ENCODE measurements at regions not wholly inside any gene's neighbourhood (a gene's known extent, or its start where the extent isn't known, plus 50 kb on each side); places are given as distances from the start of the nearest gene placed in this dataset.

DNA sequence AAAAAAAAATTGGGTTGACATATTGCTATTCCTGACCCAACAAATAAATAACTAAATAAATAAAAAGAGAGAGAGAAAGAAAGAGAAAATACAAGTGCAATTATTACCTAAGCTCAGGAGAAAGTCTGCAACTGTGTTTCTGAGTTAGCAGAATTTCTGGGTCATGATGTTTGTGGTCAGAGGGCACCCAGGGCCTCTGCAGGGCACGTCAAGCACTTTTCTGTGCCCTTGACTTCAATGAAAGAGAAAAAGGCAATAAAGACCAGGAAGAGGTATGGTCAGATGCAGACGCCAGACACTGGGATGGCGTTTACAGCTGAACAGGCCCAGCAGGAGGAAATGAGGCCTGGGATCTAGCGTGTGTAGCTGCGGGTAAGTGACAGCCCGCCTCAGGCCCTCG is 160.9 kb upstream of the GDF10 start (continued):
- TF ChIP-seq, protein P1, sequence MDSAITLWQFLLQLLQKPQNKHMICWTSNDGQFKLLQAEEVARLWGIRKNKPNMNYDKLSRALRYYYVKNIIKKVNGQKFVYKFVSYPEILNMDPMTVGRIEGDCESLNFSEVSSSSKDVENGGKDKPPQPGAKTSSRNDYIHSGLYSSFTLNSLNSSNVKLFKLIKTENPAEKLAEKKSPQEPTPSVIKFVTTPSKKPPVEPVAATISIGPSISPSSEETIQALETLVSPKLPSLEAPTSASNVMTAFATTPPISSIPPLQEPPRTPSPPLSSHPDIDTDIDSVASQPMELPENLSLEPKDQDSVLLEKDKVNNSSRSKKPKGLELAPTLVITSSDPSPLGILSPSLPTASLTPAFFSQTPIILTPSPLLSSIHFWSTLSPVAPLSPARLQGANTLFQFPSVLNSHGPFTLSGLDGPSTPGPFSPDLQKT (IDR thresholded peaks at IDR 0.05; ENCODE audit: borderline replicate concordance, low read depth, low read length): no peak
- no peak for TF ChIP-seq HOXD13 (CRISPR knock-in tag; IDR thresholded peaks at IDR 0.05; ENCODE audit: borderline replicate concordance)
- no peak for TF ChIP-seq TCF7L2 (IDR thresholded peaks at IDR 0.05; ENCODE audit: borderline replicate concordance, low read depth, low read length)
- TF ChIP-seq ZNF341 (tag by site-specific recombination; IDR thresholded peaks at IDR 0.05; ENCODE audit: low read depth): no peak
- TF ChIP-seq ZNF214 (tag by site-specific recombination; IDR thresholded peaks at IDR 0.05; ENCODE audit: borderline replicate concordance): no peak
- no peak for TF ChIP-seq ZNF16 (tag by site-specific recombination; IDR thresholded peaks at IDR 0.05; ENCODE audit: low read depth)
- no peak for TF ChIP-seq ZNF707 (tag by site-specific recombination; IDR thresholded peaks at IDR 0.05)
- no peak for TF ChIP-seq REPIN1 (tag by site-specific recombination; IDR thresholded peaks at IDR 0.05; ENCODE audit: low read depth)
- TF ChIP-seq, protein P2, sequence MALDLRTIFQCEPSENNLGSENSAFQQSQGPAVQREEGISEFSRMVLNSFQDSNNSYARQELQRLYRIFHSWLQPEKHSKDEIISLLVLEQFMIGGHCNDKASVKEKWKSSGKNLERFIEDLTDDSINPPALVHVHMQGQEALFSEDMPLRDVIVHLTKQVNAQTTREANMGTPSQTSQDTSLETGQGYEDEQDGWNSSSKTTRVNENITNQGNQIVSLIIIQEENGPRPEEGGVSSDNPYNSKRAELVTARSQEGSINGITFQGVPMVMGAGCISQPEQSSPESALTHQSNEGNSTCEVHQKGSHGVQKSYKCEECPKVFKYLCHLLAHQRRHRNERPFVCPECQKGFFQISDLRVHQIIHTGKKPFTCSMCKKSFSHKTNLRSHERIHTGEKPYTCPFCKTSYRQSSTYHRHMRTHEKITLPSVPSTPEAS (tag by site-specific recombination; IDR thresholded peaks at IDR 0.05): no peak
- no peak for TF ChIP-seq ZNF354C (tag by site-specific recombination; IDR thresholded peaks at IDR 0.05; ENCODE audit: borderline replicate concordance, low read depth)

DNA sequence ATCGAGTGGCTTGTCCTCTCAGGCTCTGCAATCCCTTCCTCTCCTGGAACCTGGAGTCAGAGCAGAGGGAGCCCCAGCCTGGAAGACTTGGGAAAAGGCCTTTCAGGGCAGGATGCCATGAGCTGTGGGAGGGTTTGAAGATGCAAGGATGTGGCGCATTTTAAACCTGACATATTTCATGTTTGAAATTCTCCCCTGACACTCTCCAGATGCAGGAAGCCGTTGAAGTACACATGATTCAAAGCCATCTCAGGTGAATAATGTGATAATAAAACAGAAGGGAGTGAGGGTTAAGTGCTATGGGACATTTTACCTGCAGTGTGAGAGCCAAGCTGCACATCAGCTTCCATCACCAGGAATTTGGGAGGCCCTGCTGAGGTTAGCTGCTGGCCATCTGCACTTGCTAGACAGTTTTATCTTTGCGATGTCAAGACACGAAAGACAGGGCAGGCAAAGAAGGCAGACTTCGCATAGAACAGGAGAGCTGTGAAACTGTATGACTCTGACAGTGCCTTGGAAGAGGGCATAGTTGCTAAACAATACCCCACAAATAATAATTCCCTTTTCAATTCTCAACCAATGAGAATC is 159.1 kb upstream of the GDF10 start:
- TF ChIP-seq ZNF350 (tag by site-specific recombination; IDR thresholded peaks at IDR 0.05): no peak
- no peaks in the 10 kb centered on the region for H3K9me3 ChIP-seq (ENCODE audit: control insufficient read depth, insufficient read depth, low read depth, low read length)
- H3K36me3 ChIP-seq (ENCODE audit: control insufficient read depth in 2 of 2, insufficient read depth in 1 of 2, low read length in 2 of 2): no peaks in the 10 kb centered on the region
- ChIA-PET CTCF (no interaction called here), POLR2A (no interaction called here)
- no peak overlapping the region for H3K27ac ChIP-seq (ENCODE audit: extremely low read depth, low read depth, low read length)
- H3K4me3 ChIP-seq (ENCODE audit: low read depth, low read length): no peak overlapping the region
- no peaks in the 10 kb centered on the region for H3K4me1 ChIP-seq (ENCODE audit: control insufficient read depth, insufficient read depth, low read length)

DNA sequence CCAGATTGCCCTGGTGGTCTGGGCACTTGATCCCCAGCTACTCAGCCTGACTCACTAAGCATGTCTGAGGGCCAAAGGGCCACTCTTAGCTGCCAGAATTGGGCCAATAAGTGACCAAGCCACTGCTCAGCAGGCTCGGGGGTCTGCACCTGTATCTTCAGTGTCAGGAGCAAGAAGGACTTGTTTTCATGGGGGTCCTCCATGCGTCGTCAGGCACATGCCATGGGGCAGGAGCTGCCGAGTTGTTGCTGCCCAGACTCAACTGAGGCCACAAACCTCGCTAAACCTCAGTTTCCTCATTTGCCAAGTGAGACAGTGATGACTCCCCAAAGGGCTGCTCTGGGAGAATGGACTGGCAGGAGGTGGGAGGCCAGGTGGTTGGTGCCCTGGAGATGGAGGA is 158.6 kb upstream of the GDF10 start:
- no peaks in the 10 kb centered on the region for H3K4me1 ChIP-seq (ENCODE audit: control insufficient read depth, insufficient read depth, low read length)
- no peaks in the 10 kb centered on the region for H3K9me3 ChIP-seq (ENCODE audit: control insufficient read depth, insufficient read depth, low read depth, low read length)
- ChIA-PET CTCF (no interaction called here), POLR2A (no interaction called here)
- H3K36me3 ChIP-seq (ENCODE audit: control insufficient read depth in 2 of 2, insufficient read depth in 1 of 2, low read length in 2 of 2): no peaks in the 10 kb centered on the region
- H3K27ac ChIP-seq (ENCODE audit: extremely low read depth, low read depth, low read length): no peak overlapping the region
- no peak overlapping the region for H3K4me3 ChIP-seq (ENCODE audit: low read depth, low read length)
- TF ChIP-seq ZNF433 (tag by site-specific recombination; IDR thresholded peaks at IDR 0.05; ENCODE audit: low read depth): no peak
- TF ChIP-seq, protein P3, sequence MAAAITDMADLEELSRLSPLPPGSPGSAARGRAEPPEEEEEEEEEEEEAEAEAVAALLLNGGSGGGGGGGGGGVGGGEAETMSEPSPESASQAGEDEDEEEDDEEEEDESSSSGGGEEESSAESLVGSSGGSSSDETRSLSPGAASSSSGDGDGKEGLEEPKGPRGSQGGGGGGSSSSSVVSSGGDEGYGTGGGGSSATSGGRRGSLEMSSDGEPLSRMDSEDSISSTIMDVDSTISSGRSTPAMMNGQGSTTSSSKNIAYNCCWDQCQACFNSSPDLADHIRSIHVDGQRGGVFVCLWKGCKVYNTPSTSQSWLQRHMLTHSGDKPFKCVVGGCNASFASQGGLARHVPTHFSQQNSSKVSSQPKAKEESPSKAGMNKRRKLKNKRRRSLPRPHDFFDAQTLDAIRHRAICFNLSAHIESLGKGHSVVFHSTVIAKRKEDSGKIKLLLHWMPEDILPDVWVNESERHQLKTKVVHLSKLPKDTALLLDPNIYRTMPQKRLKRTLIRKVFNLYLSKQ (tag by site-specific recombination; IDR thresholded peaks at IDR 0.05; ENCODE audit: borderline replicate concordance): no peak
- no peak for TF ChIP-seq SCRT2 (tag by site-specific recombination; IDR thresholded peaks at IDR 0.05)

DNA sequence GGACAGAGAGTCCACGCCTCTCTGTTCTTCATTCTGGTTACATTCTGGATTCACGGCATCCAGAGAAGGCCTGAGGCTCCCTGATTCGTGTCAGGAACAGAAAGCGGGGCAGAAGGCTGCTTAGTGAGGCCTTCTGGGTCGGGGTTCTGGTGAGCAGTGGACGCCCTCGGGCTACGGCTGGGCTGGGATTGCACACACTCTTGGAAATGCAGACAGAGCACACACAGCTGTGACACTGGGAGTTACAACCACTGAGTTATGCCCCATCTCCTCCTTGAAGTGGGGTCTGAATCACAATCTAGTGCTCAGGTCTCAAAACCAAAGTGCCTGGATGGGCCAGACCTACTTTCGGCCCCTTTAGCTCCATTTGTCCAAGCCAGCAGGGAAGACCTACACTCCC is 156.9 kb upstream of the GDF10 start:
- Histone ChIP-seq H3K4me1 (ENCODE audit: control insufficient read depth, insufficient read depth, low read length) (no peaks in the 10 kb centered on the region), H3K9me3 (ENCODE audit: control insufficient read depth, insufficient read depth, low read depth, low read length) (no peaks in the 10 kb centered on the region), H3K4me3 (ENCODE audit: low read depth, low read length) (no peak overlapping the region), H3K27ac (ENCODE audit: extremely low read depth, low read depth, low read length) (no peak overlapping the region), H3K36me3 (ENCODE audit: control insufficient read depth in 2 of 2, insufficient read depth in 1 of 2, low read length in 2 of 2) (no peaks in the 10 kb centered on the region)
- ChIA-PET POLR2A (no interaction called here), CTCF (no interaction called here)
- TF ChIP-seq, protein P4, sequence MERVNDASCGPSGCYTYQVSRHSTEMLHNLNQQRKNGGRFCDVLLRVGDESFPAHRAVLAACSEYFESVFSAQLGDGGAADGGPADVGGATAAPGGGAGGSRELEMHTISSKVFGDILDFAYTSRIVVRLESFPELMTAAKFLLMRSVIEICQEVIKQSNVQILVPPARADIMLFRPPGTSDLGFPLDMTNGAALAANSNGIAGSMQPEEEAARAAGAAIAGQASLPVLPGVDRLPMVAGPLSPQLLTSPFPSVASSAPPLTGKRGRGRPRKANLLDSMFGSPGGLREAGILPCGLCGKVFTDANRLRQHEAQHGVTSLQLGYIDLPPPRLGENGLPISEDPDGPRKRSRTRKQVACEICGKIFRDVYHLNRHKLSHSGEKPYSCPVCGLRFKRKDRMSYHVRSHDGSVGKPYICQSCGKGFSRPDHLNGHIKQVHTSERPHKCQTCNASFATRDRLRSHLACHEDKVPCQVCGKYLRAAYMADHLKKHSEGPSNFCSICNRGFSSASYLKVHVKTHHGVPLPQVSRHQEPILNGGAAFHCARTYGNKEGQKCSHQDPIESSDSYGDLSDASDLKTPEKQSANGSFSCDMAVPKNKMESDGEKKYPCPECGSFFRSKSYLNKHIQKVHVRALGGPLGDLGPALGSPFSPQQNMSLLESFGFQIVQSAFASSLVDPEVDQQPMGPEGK (tag by site-specific recombination; IDR thresholded peaks at IDR 0.05): no peak
- TF ChIP-seq, protein P5, sequence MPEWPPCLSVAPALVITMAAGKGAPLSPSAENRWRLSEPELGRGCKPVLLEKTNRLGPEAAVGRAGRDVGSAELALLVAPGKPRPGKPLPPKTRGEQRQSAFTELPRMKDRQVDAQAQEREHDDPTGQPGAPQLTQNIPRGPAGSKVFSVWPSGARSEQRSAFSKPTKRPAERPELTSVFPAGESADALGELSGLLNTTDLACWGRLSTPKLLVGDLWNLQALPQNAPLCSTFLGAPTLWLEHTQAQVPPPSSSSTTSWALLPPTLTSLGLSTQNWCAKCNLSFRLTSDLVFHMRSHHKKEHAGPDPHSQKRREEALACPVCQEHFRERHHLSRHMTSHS (tag by site-specific recombination; IDR thresholded peaks at IDR 0.05): no peak
- TF ChIP-seq ZNF555 (tag by site-specific recombination; conservative IDR thresholded peaks at IDR 0.05): no peak
- TF ChIP-seq ZNF792 (tag by site-specific recombination; IDR thresholded peaks at IDR 0.05): no peak
- TF ChIP-seq ZNF138 (tag by site-specific recombination; IDR thresholded peaks at IDR 0.05; ENCODE audit: borderline replicate concordance): no peak
- TF ChIP-seq ZBTB17 (tag by site-specific recombination; IDR thresholded peaks at IDR 0.05): no peak
- TF ChIP-seq ZNF2 (tag by site-specific recombination; IDR thresholded peaks at IDR 0.05): no peak

Data from HEK293 (cell line).